Suprapubic skin (tissue), 4 donors: ENCODE measurements at regions not wholly inside any gene's neighbourhood (a gene's known extent, or its start where the extent isn't known, plus 50 kb on each side); places are given as distances from the start of the nearest gene placed in this dataset.

Experiments
- POLR2A ChIP-seq, 2 donors: fragments of 450-650 bp; IDR thresholded peaks; one replicate each; pipeline ENCODE4 v1.6.1; 2017; ENCODE audit warnings: antibody characterized with exemption in 2 of 2, mild to moderate bottlenecking in 2 of 2, moderate library complexity in 2 of 2
- POLR2AphosphoS5 ChIP-seq, 3 donors: sonication (generic); formaldehyde crosslinking; IDR thresholded peaks; one replicate each; pipeline ENCODE4 v1.6.1; 2017; ENCODE audit warnings: antibody characterized with exemption in 3 of 3
- TF ChIP-seq, protein P1 (sequence below), 2 donors: fragments of 200-600 bp in 1 of 2; fragments of 450-650 bp in 1 of 2; sonication (generic) in 1 of 2; IDR thresholded peaks; one replicate each; pipeline ENCODE4 v1.5.1; 2016 to 2019; ENCODE audit warnings: antibody characterized with exemption in 2 of 2, mild to moderate bottlenecking in 1 of 2, moderate library complexity in 1 of 2

DNA sequence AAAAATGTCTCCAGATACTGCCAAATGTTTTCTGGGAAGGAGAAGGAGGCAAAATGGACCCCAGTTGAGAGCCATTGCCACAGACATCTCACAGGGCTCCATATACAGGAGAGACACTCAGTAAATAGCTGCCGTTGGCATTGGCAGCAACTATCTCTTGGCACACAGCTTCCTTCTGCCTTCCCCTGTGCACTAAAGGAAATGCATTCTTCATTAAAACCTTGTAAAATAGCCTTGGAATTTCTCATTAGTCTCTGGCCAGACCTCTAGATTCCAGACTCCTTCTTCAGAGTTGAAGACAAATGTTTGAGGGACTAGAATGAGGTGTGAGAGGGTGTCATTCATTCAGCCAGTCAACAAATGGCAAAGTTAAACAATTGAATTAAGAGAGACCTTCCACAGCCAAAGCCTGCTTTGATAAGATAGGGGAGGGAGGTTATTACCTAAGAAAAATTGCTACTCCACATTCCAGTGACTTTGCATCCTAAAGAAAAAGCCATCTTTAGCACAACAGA lies 223.9 kb upstream of the HS3ST3A1 start:
- TF ChIP-seq POLR2AphosphoS5 (IDR thresholded peaks at IDR 0.05) (no peak), POLR2A (IDR thresholded peaks at IDR 0.05) (no peak)
- TF ChIP-seq, protein P1, sequence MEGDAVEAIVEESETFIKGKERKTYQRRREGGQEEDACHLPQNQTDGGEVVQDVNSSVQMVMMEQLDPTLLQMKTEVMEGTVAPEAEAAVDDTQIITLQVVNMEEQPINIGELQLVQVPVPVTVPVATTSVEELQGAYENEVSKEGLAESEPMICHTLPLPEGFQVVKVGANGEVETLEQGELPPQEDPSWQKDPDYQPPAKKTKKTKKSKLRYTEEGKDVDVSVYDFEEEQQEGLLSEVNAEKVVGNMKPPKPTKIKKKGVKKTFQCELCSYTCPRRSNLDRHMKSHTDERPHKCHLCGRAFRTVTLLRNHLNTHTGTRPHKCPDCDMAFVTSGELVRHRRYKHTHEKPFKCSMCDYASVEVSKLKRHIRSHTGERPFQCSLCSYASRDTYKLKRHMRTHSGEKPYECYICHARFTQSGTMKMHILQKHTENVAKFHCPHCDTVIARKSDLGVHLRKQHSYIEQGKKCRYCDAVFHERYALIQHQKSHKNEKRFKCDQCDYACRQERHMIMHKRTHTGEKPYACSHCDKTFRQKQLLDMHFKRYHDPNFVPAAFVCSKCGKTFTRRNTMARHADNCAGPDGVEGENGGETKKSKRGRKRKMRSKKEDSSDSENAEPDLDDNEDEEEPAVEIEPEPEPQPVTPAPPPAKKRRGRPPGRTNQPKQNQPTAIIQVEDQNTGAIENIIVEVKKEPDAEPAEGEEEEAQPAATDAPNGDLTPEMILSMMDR (IDR thresholded peaks at IDR 0.05), result no peak
